ENCODE measurements at regions not wholly inside any gene's neighbourhood (a gene's known extent, or its start where the extent isn't known, plus 50 kb on each side); places are given as distances from the start of the nearest gene placed in this dataset.

DNA sequence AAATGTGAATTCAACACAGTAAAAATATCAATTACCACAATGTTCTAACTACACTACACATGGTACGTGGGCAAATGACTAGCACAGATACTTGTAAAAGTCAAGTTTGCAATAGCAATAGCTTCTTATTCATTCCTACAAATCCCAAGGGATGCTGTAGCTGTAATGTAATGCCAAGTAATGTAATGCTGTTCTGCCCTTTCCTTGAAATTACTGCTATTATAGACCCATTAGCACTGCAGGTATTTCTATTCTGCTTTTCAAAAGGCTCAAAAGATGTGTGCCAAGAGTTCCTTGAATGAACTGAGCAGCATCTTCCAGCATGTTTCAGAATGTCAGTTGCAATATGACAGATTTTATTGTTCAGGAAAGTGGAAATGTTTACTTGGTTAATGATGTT lies 129.9 kb upstream of the BANK1 start:
- H3K4me3 ChIP-seq (ENCODE audit: low read depth, low read length), result no peak overlapping the region
- no peaks in the 10 kb centered on the region for H3K27me3 ChIP-seq (ENCODE audit: control insufficient read depth, insufficient read depth, low read length)
- POLR2A ChIA-PET, result no interaction called here
- DNase-seq (ENCODE audit: low read depth, low spot score), result no peak
- CTCF ChIA-PET, result no interaction called here
- TF ChIP-seq, protein P1, sequence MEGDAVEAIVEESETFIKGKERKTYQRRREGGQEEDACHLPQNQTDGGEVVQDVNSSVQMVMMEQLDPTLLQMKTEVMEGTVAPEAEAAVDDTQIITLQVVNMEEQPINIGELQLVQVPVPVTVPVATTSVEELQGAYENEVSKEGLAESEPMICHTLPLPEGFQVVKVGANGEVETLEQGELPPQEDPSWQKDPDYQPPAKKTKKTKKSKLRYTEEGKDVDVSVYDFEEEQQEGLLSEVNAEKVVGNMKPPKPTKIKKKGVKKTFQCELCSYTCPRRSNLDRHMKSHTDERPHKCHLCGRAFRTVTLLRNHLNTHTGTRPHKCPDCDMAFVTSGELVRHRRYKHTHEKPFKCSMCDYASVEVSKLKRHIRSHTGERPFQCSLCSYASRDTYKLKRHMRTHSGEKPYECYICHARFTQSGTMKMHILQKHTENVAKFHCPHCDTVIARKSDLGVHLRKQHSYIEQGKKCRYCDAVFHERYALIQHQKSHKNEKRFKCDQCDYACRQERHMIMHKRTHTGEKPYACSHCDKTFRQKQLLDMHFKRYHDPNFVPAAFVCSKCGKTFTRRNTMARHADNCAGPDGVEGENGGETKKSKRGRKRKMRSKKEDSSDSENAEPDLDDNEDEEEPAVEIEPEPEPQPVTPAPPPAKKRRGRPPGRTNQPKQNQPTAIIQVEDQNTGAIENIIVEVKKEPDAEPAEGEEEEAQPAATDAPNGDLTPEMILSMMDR (IDR thresholded peaks at IDR 0.05; ENCODE audit: low read depth, low read length), result no peak
- H3K9me3 ChIP-seq (ENCODE audit: control insufficient read depth, insufficient read depth, low read length), result no peaks in the 10 kb centered on the region
- no peak overlapping the region for H3K27ac ChIP-seq (ENCODE audit: low read depth, low read length)

DNA sequence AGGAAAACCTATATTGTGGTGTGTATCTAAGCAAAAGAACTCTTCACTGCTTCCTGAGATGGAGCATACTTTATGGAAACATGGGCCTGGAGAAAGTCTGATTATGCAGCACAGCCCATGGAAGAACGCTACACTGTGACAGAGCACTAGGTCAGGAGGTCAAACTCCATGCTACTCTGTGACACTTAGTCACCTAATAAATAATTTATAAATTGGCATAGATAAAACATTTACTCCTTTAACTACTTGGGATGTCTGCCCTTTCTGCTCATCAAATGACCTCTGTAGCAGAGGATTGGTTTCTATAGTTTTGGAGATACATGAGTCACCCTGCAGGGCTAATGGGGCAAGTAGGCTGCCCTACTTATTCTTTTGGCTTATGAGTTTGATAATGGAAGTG lies 134.7 kb upstream of the BANK1 start:
- Histone ChIP-seq H3K27me3 (ENCODE audit: control insufficient read depth, insufficient read depth, low read length) (no peaks in the 10 kb centered on the region), H3K9me3 (ENCODE audit: control insufficient read depth, insufficient read depth, low read length) (no peaks in the 10 kb centered on the region), H3K27ac (ENCODE audit: low read depth, low read length) (no peak overlapping the region), H3K4me3 (ENCODE audit: low read depth, low read length) (no peak overlapping the region)
- CTCF ChIA-PET, result no interaction called here
- no peak for DNase-seq (ENCODE audit: low read depth, low spot score)
- TF ChIP-seq, protein P1 (IDR thresholded peaks at IDR 0.05; ENCODE audit: low read depth, low read length), result no peak
- POLR2A ChIA-PET, result no interaction called here

DNA sequence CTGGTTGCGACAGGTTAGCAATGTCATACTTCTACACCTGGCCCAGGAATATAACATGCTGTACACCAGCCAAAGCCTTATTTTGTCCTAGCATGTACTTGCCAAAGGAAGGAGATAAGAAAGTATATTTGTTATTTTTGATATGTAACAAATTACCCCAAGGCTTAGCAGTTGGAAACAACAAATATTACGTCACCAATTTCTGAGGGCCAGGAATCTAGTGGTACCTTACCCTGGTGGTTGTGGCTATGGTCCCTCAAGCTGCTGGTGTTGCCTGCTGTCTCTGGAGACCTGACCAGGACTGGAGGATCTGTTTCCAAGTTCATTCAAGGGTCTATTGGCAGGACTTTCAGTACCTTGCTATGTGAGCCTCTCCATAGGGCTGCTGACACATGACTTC lies 135.5 kb upstream of the BANK1 start:
- no peak for DNase-seq (ENCODE audit: low read depth, low spot score)
- H3K27ac ChIP-seq (ENCODE audit: low read depth, low read length), result no peak overlapping the region
- H3K27me3 ChIP-seq (ENCODE audit: control insufficient read depth, insufficient read depth, low read length), result no peaks in the 10 kb centered on the region
- ChIA-PET CTCF (no interaction called here), POLR2A (no interaction called here)
- H3K4me3 ChIP-seq (ENCODE audit: low read depth, low read length), result no peak overlapping the region
- H3K9me3 ChIP-seq (ENCODE audit: control insufficient read depth, insufficient read depth, low read length), result no peaks in the 10 kb centered on the region
- TF ChIP-seq, protein P1 (IDR thresholded peaks at IDR 0.05; ENCODE audit: low read depth, low read length), result no peak

DNA sequence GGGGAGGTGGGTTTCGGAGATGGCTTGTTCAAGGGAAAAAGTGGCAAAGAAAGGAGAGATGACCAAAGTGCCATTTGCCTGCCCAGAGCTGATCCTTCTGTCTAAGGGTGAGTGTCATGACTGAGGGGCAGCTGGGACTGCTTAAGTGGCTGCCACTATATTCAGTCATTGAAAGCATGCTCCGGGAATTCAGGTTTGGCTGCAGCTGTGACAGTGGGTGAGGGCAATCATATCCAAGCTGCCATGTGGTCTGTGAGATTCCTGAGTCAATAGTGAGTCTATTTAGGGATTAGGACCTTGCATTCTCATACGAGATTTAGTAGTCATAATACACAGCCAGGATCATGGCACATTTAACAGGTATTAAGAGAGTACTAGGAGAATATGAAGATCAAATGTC lies 138.8 kb upstream of the BANK1 start:
- Histone ChIP-seq H3K27ac (ENCODE audit: low read depth, low read length) (no peak overlapping the region), H3K9me3 (ENCODE audit: control insufficient read depth, insufficient read depth, low read length) (no peaks in the 10 kb centered on the region), H3K4me3 (ENCODE audit: low read depth, low read length) (no peak overlapping the region), H3K27me3 (ENCODE audit: control insufficient read depth, insufficient read depth, low read length) (peaks cover 4% of the 10 kb centered on the region)
- no peak for DNase-seq (ENCODE audit: low read depth, low spot score)
- TF ChIP-seq, protein P1 (IDR thresholded peaks at IDR 0.05; ENCODE audit: low read depth, low read length), result no peak
- POLR2A ChIA-PET, result no interaction called here
- CTCF ChIA-PET, result no interaction called here

DNA sequence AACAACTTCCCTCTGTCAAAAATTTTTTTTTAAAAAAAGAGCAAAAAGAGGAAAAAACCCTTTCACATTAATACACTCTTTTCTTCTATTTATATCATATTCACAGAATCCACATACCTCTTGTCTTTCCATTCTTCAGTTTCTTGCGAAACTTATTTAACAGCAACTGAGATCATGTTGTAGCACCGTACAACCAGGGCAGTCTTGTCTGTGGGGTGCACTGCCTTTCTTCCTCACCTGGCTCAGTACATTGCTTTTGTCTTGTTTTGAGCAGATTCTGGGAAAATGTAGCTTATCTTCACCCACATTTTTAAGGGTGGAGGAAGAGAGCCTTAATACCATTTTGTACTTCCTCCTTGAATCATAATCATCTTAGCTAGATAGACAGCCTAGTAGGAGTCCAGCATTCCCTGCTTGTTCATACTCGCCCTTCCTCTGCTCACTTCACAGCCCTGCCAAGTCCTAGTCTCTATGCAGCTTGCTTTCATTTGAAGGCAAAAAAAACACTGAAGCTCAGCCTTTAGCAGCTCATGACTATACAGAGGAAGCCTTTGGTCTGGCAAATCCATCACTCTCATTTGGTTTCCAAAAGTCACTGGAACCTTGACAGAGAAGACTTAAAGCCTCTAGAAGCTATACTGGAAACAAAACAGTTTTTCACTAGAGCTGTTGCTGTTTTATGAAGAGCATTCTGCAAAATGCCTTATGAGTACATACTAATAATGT lies 140.6 kb upstream of the BANK1 start:
- DNase-seq (ENCODE audit: low read depth, low spot score), result no peak
- ChIA-PET POLR2A (no interaction called here), CTCF (no interaction called here)
- TF ChIP-seq, protein P1 (IDR thresholded peaks at IDR 0.05; ENCODE audit: low read depth, low read length), result no peak
- peaks cover 4% of the 10 kb centered on the region for H3K27me3 ChIP-seq (ENCODE audit: control insufficient read depth, insufficient read depth, low read length)
- no peak overlapping the region for H3K4me3 ChIP-seq (ENCODE audit: low read depth, low read length)
- H3K9me3 ChIP-seq (ENCODE audit: control insufficient read depth, insufficient read depth, low read length), result no peaks in the 10 kb centered on the region
- H3K27ac ChIP-seq (ENCODE audit: low read depth, low read length), result no peak overlapping the region
